PC-9 (cell line): ENCODE measurements at regions not wholly inside any gene's neighbourhood (a gene's known extent, or its start where the extent isn't known, plus 50 kb on each side); places are given as distances from the start of the nearest gene placed in this dataset.

Source experiments
- BruUV-seq: library from RNA; stranded (reverse); fragments of 400-500 nt; replicated peaks from 2 replicates; lab custom pipeline; 2021; lab: Mats Ljungman, UMichigan
- CTCF ChIA-PET: fragments of 300-600 bp; sonication (Branson Sonifier 250); formaldehyde crosslinking; loops from one replicate; lab custom pipeline; 2022; ENCODE audit warnings: antibody characterized with exemption; lab: Charles Lee
- POLR2A ChIA-PET: fragments of 300-600 bp; sonication (Branson Sonifier 250); formaldehyde crosslinking; loops from one replicate; lab custom pipeline; 2022; ENCODE audit warnings: antibody characterized with exemption; ENCODE audit not compliant: unreplicated experiment; lab: Charles Lee
- DNase-seq, 2 experiments: peaks; one replicate each; pipeline versions ENCODE4 v3.0.0 to v3.0.0-alpha.2; 2015 to 2022; ENCODE audit warnings: mixed read lengths in 1 of 2
- H2AFZ ChIP-seq: fragments of 200-600 bp; sonication (generic); 2 replicates; pipeline ENCODE4 v1.8.1; 2017; ENCODE audit warnings: antibody characterized with exemption
- H3F3A ChIP-seq: fragments of 200-600 bp; sonication (generic); 2 replicates; pipeline ENCODE4 v1.8.1; 2017; ENCODE audit warnings: antibody characterized with exemption, mild to moderate bottlenecking, low read depth; ENCODE audit not compliant: insufficient read depth
- H3K27ac ChIP-seq: fragments of 200-600 bp; sonication (generic); 2 replicates; pipeline ENCODE4 v1.6.1; 2016; ENCODE audit warnings: mixed run types
- H3K27me3 ChIP-seq: fragments of 200-600 bp; sonication (generic); 2 replicates; pipeline ENCODE4 v1.6.1; 2016; ENCODE audit warnings: low read depth, mixed run types; ENCODE audit not compliant: insufficient read depth
- H3K36me3 ChIP-seq: fragments of 200-600 bp; sonication (generic); 2 replicates; pipeline ENCODE4 v1.6.1; 2016; ENCODE audit warnings: low read depth, mixed run types
- H3K4me1 ChIP-seq: fragments of 200-600 bp; sonication (generic); replicated peaks from 2 replicates; pipeline ENCODE4 v1.6.1; 2016; ENCODE audit warnings: mixed run types; ENCODE audit not compliant: insufficient read depth
- H3K4me2 ChIP-seq: fragments of 200-600 bp; sonication (generic); 2 replicates; pipeline ENCODE4 v1.6.1; 2017; ENCODE audit warnings: mixed run types
- H3K4me3 ChIP-seq: fragments of 200-600 bp; sonication (generic); 2 replicates; pipeline ENCODE4 v1.6.1; 2016; ENCODE audit warnings: mixed run types
- H3K79me2 ChIP-seq: fragments of 200-600 bp; sonication (generic); 2 replicates; pipeline ENCODE4 v1.6.1; 2017; ENCODE audit warnings: low read depth, mixed run types
- H3K9me2 ChIP-seq: fragments of 200-600 bp; sonication (generic); 2 replicates; pipeline ENCODE4 v1.8.1; 2017; ENCODE audit warnings: mild to moderate bottlenecking; ENCODE audit not compliant: insufficient read depth
- H3K9me3 ChIP-seq: fragments of 200-600 bp; sonication (generic); 2 replicates; pipeline ENCODE4 v1.8.1; 2016; ENCODE audit warnings: low read depth; ENCODE audit not compliant: insufficient read depth
- H4K20me1 ChIP-seq: fragments of 200-600 bp; sonication (generic); 2 replicates; pipeline ENCODE4 v1.8.1; 2017; ENCODE audit not compliant: insufficient read depth
- CTCF ChIP-seq: fragments of 200-600 bp; sonication (generic); conservative IDR thresholded peaks from 2 replicates; pipeline ENCODE4 v1.6.1; 2017; ENCODE audit warnings: mixed run types, antibody characterized with exemption, mild to moderate bottlenecking, moderate library complexity
- EZH2 ChIP-seq: fragments of 200-600 bp; sonication (generic); IDR thresholded peaks from 2 replicates; pipeline ENCODE4 v1.8.0; 2017; ENCODE audit warnings: antibody characterized with exemption, low read depth
- intact Hi-C: fragments of 100-400 bp; cut with micrococcal nuclease; formaldehyde crosslinking; loops from one replicate; pipeline ENCODE4 v1.10.0; 2022; ENCODE audit not compliant: unreplicated experiment

- Histone ChIP-seq H3K27me3 (no peaks in the 10 kb centered on the region), H3K4me1 (no peaks in the 10 kb centered on the region), H3K4me3 (no peak overlapping the region), H4K20me1 (no peaks in the 10 kb centered on the region), H3F3A (no peaks in the 10 kb centered on the region), H3K4me2 (no peak overlapping the region), H3K9me2 (no peaks in the 10 kb centered on the region), H3K27ac (no peak overlapping the region), H3K9me3 (no peaks in the 10 kb centered on the region; the same call in 1 of the 2 replicates), H2AFZ (no peak overlapping the region), H3K36me3 (no peaks in the 10 kb centered on the region), H3K79me2 (no peaks in the 10 kb centered on the region)
- CTCF ChIA-PET, result no interaction called here
- no TSS peak for BruUV-seq
- TF ChIP-seq EZH2, result no peak
- POLR2A ChIA-PET, result interaction anchor here (0.6 kb wide), 1 partner anchor 12 kb away, joined by 4 read pairs; no protein-coding TSS in a partner anchor
- intact Hi-C loops, result no loop called here
- no peak for DNase-seq
Observed at GRCh38 chr1:112783059-112783458, 67.9 kb upstream of the PPM1J start.

GRCh38 chr1:112779665-112780526, 64.8 kb upstream of the PPM1J start:
- intact Hi-C loops, result no loop called here
- Histone ChIP-seq H4K20me1 (no peaks in the 10 kb centered on the region), H3F3A (no peaks in the 10 kb centered on the region), H3K9me2 (no peaks in the 10 kb centered on the region), H3K79me2 (no peaks in the 10 kb centered on the region), H3K9me3 (no peaks in the 10 kb centered on the region; the same call in 1 of the 2 replicates), H3K27me3 (no peaks in the 10 kb centered on the region), H3K4me2 (no peak overlapping the region), H3K27ac (no peak overlapping the region), H2AFZ (no peak overlapping the region), H3K4me3 (no peak overlapping the region), H3K4me1 (no peaks in the 10 kb centered on the region), H3K36me3 (no peaks in the 10 kb centered on the region)
- DNase-seq, result no peak
- no TSS peak for BruUV-seq
- no peak for TF ChIP-seq EZH2
- no peak for TF ChIP-seq CTCF
- CTCF ChIA-PET, result no interaction called here
- POLR2A ChIA-PET, result no interaction called here

- no peak for TF ChIP-seq EZH2
- no peak for TF ChIP-seq CTCF
- H3K4me3 ChIP-seq, result no peak overlapping the region
- no peaks in the 10 kb centered on the region for H3K9me2 ChIP-seq
- H3K4me2 ChIP-seq, result no peak overlapping the region
- H3F3A ChIP-seq, result no peaks in the 10 kb centered on the region
- no peak overlapping the region for H3K27ac ChIP-seq
- H3K27me3 ChIP-seq, result no peaks in the 10 kb centered on the region
- no peaks in the 10 kb centered on the region for H4K20me1 ChIP-seq
- no TSS peak for BruUV-seq
- H3K9me3 ChIP-seq, result no peaks in the 10 kb centered on the region
- POLR2A ChIA-PET, result interaction anchor here (0.6 kb wide), 1 partner anchor 1386 kb away, joined by 6 read pairs; no protein-coding TSS in a partner anchor
- H3K4me1 ChIP-seq, result no peaks in the 10 kb centered on the region
- H2AFZ ChIP-seq, result no peak overlapping the region
- CTCF ChIA-PET, result no interaction called here
- no peaks in the 10 kb centered on the region for H3K36me3 ChIP-seq
- intact Hi-C loops, result no loop called here
- no peak for DNase-seq
- H3K79me2 ChIP-seq, result no peaks in the 10 kb centered on the region
Observed at GRCh38 chr1:112778137-112778536, 63.0 kb upstream of the PPM1J start.
